SKM-1 treated with dmso at 0.1 percent for 144 hours (cell line): ENCODE measurements at regions not wholly inside any gene's neighbourhood (a gene's known extent, or its start where the extent isn't known, plus 50 kb on each side); places are given as distances from the start of the nearest gene placed in this dataset.
"Not testable (repeated sequence)": the region's sequence is repeated elsewhere in the genome, so short reads cannot be mapped to it uniquely, and the experiment has no call there.

Experiments used
- DNase-seq: peaks from one replicate; lab custom pipeline; 2025; ENCODE audit not compliant: unreplicated experiment; lab: John Stamatoyannopoulos, UW

- not testable (repeated sequence) for DNase-seq
Observed at GRCh38 chr19:28351321-28351720, 861.6 kb downstream of the UQCRFS1 start.

- DNase-seq, result no peak
Observed at GRCh38 chr19:28350673-28351072, 862.3 kb downstream of the UQCRFS1 start.

GRCh38 chr19:28350037-28350436 lies 862.9 kb downstream of the UQCRFS1 start:
- DNase-seq, result no peak

GRCh38 chr19:28349604-28350003 lies 863.3 kb downstream of the UQCRFS1 start:
- DNase-seq, result no peak

- DNase-seq, result no peak
Observed at GRCh38 chr19:28345811-28346210, 867.1 kb downstream of the UQCRFS1 start.

GRCh38 chr19:28341810-28342350 lies 871.1 kb downstream of the UQCRFS1 start:
- no peak for DNase-seq

GRCh38 chr19:28334419-28334818 lies 878.5 kb downstream of the UQCRFS1 start:
- DNase-seq, result no peak

GRCh38 chr19:28333909-28334308 lies 879.0 kb downstream of the UQCRFS1 start:
- no peak for DNase-seq

GRCh38 chr19:28332886-28333285 lies 880.1 kb downstream of the UQCRFS1 start:
- DNase-seq, result no peak

GRCh38 chr19:28332351-28332750 lies 880.6 kb downstream of the UQCRFS1 start:
- no peak for DNase-seq

GRCh38 chr19:28331596-28331995 lies 881.4 kb downstream of the UQCRFS1 start:
- no peak for DNase-seq

GRCh38 chr19:28330831-28331230 lies 882.1 kb downstream of the UQCRFS1 start:
- DNase-seq, result no peak

- DNase-seq, result no peak
Observed at GRCh38 chr19:28329429-28329828, 883.5 kb downstream of the UQCRFS1 start.

- DNase-seq, result no peak
Observed at GRCh38 chr19:28327905-28328304, 885.0 kb downstream of the UQCRFS1 start.

- DNase-seq, result no peak
Observed at GRCh38 chr19:28326746-28327145, 886.2 kb downstream of the UQCRFS1 start.

GRCh38 chr19:28324275-28325060 lies 888.5 kb downstream of the UQCRFS1 start:
- DNase-seq, result no peak

- DNase-seq, result no peak
Observed at GRCh38 chr19:28322945-28323344, 890.0 kb downstream of the UQCRFS1 start.

- DNase-seq, result no peak
Observed at GRCh38 chr19:28322491-28322890, 890.5 kb downstream of the UQCRFS1 start.

- no peak for DNase-seq
Observed at GRCh38 chr19:28319918-28320317, 893.0 kb downstream of the UQCRFS1 start.

- no peak for DNase-seq
Observed at GRCh38 chr19:28319227-28319626, 893.7 kb downstream of the UQCRFS1 start.

GRCh38 chr19:28318469-28319179 lies 894.3 kb downstream of the UQCRFS1 start:
- no peak for DNase-seq

GRCh38 chr19:28316464-28316863 lies 896.5 kb downstream of the UQCRFS1 start:
- DNase-seq, result no peak
